Upper lobe of left lung (tissue), 4 donors: ENCODE measurements at regions not wholly inside any gene's neighbourhood (a gene's known extent, or its start where the extent isn't known, plus 50 kb on each side); places are given as distances from the start of the nearest gene placed in this dataset.

Experiments used
- POLR2A ChIP-seq, 4 donors: fragments of 450-650 bp; IDR thresholded peaks; one replicate each; pipeline ENCODE4 v1.5.1; 2016 to 2017; ENCODE audit warnings: antibody characterized with exemption in 4 of 4, mild to moderate bottlenecking in 2 of 4
- POLR2AphosphoS5 ChIP-seq, 2 donors: sonication (generic); formaldehyde crosslinking; IDR thresholded peaks; one replicate each; pipeline ENCODE4 v1.5.1; 2017; ENCODE audit warnings: antibody characterized with exemption in 2 of 2
- TF ChIP-seq, protein P1 (sequence below), 6 experiments: fragments of 450-650 bp in 4 of 6; fragments of 200-600 bp in 2 of 6; sonication (generic) in 2 of 6; IDR thresholded peaks; one replicate each; pipeline ENCODE4 v1.5.1; 2016 to 2019; ENCODE audit warnings: antibody characterized with exemption in 6 of 6

GRCh38 chr20:52473186-52473585 lies 281.6 kb upstream of the ZFP64 start:
- no peak for TF ChIP-seq POLR2A (IDR thresholded peaks at IDR 0.05)
- TF ChIP-seq, protein P1, sequence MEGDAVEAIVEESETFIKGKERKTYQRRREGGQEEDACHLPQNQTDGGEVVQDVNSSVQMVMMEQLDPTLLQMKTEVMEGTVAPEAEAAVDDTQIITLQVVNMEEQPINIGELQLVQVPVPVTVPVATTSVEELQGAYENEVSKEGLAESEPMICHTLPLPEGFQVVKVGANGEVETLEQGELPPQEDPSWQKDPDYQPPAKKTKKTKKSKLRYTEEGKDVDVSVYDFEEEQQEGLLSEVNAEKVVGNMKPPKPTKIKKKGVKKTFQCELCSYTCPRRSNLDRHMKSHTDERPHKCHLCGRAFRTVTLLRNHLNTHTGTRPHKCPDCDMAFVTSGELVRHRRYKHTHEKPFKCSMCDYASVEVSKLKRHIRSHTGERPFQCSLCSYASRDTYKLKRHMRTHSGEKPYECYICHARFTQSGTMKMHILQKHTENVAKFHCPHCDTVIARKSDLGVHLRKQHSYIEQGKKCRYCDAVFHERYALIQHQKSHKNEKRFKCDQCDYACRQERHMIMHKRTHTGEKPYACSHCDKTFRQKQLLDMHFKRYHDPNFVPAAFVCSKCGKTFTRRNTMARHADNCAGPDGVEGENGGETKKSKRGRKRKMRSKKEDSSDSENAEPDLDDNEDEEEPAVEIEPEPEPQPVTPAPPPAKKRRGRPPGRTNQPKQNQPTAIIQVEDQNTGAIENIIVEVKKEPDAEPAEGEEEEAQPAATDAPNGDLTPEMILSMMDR (IDR thresholded peaks at IDR 0.05): no peak
- no peak for TF ChIP-seq POLR2AphosphoS5 (IDR thresholded peaks at IDR 0.05)
